ENCODE measurements at regions not wholly inside any gene's neighbourhood (a gene's known extent, or its start where the extent isn't known, plus 50 kb on each side); places are given as distances from the start of the nearest gene placed in this dataset.
"Not testable (repeated sequence)": the region's sequence is repeated elsewhere in the genome, so short reads cannot be mapped to it uniquely, and the experiment has no call there.

DNA sequence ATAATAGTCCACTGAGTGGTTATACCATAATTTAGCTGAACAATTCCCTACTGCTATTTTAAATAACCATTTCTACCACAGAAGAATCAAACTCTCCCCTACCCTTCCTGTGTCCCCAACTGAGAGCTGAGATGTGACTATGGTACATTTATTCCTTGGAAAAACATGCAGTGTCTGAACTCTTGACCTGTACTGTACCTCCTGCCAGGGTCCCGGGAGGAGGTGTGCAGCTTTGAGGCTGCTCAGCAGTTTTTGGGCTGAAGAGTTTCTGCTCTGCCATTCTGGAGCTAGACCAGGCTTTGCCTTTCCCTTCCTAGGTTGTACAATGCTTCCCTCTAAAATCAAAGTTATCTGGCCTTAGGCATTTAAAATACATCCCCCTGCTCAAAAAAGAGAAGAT is 275.1 kb upstream of the SGK1 start:
- no peaks in the 10 kb centered on the region for H3K9me3 ChIP-seq (ENCODE audit: control insufficient read depth in 5 of 5, low read length in 5 of 5)
- no peaks in the 10 kb centered on the region for H3K36me3 ChIP-seq (ENCODE audit: control insufficient read depth in 5 of 5, insufficient read depth in 5 of 5, low read length in 5 of 5)
- no peak overlapping the region for H3K27ac ChIP-seq (ENCODE audit: low read depth, low read length)
- no peak overlapping the region for H3K9ac ChIP-seq (ENCODE audit: low read length in 5 of 5)
- H3K4me1 ChIP-seq (ENCODE audit: control insufficient read depth in 5 of 5, insufficient read depth in 5 of 5, low read length in 5 of 5), result no peaks in the 10 kb centered on the region
- H3K4me3 ChIP-seq (ENCODE audit: low read depth in 1 of 5, low read length in 5 of 5), result no peak overlapping the region
- H3K27me3 ChIP-seq (ENCODE audit: control insufficient read depth in 5 of 5, insufficient read depth in 4 of 5, low read length in 5 of 5), result no peaks in the 10 kb centered on the region

DNA sequence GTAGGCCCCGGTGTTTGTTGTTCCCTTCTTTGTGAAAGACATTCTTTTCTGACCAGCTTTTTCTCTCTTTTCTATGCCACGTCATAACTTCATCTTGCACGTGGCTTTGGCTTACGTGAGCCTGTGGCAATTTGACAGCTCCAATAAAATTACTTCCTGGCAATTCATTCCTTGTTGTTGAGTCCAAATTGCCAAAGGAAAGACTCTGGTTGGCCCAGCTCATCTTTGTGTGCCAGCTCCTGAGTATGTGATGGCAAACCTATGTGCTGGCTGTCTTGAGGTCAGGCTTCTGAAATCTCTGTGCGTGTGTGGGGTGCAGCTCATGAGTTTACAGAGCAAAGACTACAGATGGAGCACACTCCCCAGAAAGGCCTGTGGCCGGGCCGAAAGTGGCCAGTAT is 272.5 kb upstream of the SGK1 start:
- no peaks in the 10 kb centered on the region for H3K4me1 ChIP-seq (ENCODE audit: control insufficient read depth in 5 of 5, insufficient read depth in 5 of 5, low read length in 5 of 5)
- no peaks in the 10 kb centered on the region for H3K27me3 ChIP-seq (ENCODE audit: control insufficient read depth in 5 of 5, insufficient read depth in 4 of 5, low read length in 5 of 5)
- no peaks in the 10 kb centered on the region for H3K9me3 ChIP-seq (ENCODE audit: control insufficient read depth in 5 of 5, low read length in 5 of 5)
- no peaks in the 10 kb centered on the region for H3K36me3 ChIP-seq (ENCODE audit: control insufficient read depth in 5 of 5, insufficient read depth in 5 of 5, low read length in 5 of 5)
- no peak overlapping the region for H3K4me3 ChIP-seq (ENCODE audit: low read depth in 1 of 5, low read length in 5 of 5)
- no peak overlapping the region for H3K27ac ChIP-seq (ENCODE audit: low read depth, low read length)
- no peak overlapping the region for H3K9ac ChIP-seq (ENCODE audit: low read length in 5 of 5)

GRCh38 chr6:134590004-134590403 is 272.1 kb upstream of the SGK1 start:
- no peaks in the 10 kb centered on the region for H3K27me3 ChIP-seq (ENCODE audit: control insufficient read depth in 5 of 5, insufficient read depth in 4 of 5, low read length in 5 of 5)
- H3K36me3 ChIP-seq (ENCODE audit: control insufficient read depth in 5 of 5, insufficient read depth in 5 of 5, low read length in 5 of 5), result no peaks in the 10 kb centered on the region
- no peaks in the 10 kb centered on the region for H3K4me1 ChIP-seq (ENCODE audit: control insufficient read depth in 5 of 5, insufficient read depth in 5 of 5, low read length in 5 of 5)
- no peak overlapping the region for H3K27ac ChIP-seq (ENCODE audit: low read depth, low read length)
- H3K9me3 ChIP-seq (ENCODE audit: control insufficient read depth in 5 of 5, low read length in 5 of 5), result no peaks in the 10 kb centered on the region
- H3K9ac ChIP-seq (ENCODE audit: low read length in 5 of 5), result no peak overlapping the region
- H3K4me3 ChIP-seq (ENCODE audit: low read depth in 1 of 5, low read length in 5 of 5), result no peak overlapping the region

DNA sequence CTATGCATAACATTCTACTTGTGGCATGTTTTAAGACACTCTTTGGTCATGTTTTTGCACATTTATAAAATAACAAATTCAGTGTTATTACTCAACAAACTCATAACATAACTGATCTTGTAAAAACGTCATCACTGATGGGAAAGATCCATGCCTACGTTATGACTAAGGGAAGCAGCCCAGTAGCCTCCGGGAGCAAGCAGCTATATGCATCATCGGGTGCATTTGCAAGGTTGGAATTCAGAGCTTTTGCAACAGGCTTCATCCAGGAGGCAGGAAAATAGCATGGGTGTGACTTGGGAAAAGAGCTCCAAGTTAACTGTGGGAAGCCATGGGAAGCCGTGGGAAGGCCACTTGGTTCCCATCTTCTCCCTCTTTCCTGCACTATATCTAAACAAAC is 271.6 kb upstream of the SGK1 start:
- H3K4me3 ChIP-seq (ENCODE audit: low read depth in 1 of 5, low read length in 5 of 5), result no peak overlapping the region
- H3K27ac ChIP-seq (ENCODE audit: low read depth, low read length), result no peak overlapping the region
- H3K9me3 ChIP-seq (ENCODE audit: control insufficient read depth in 5 of 5, low read length in 5 of 5), result no peaks in the 10 kb centered on the region
- H3K4me1 ChIP-seq (ENCODE audit: control insufficient read depth in 5 of 5, insufficient read depth in 5 of 5, low read length in 5 of 5), result no peaks in the 10 kb centered on the region
- no peak overlapping the region for H3K9ac ChIP-seq (ENCODE audit: low read length in 5 of 5)
- H3K27me3 ChIP-seq (ENCODE audit: control insufficient read depth in 5 of 5, insufficient read depth in 4 of 5, low read length in 5 of 5), result no peaks in the 10 kb centered on the region
- no peaks in the 10 kb centered on the region for H3K36me3 ChIP-seq (ENCODE audit: control insufficient read depth in 5 of 5, insufficient read depth in 5 of 5, low read length in 5 of 5)

- Histone ChIP-seq H3K4me3 (ENCODE audit: low read depth in 1 of 5, low read length in 5 of 5) (no peak overlapping the region), H3K36me3 (ENCODE audit: control insufficient read depth in 5 of 5, insufficient read depth in 5 of 5, low read length in 5 of 5) (no peaks in the 10 kb centered on the region), H3K27me3 (ENCODE audit: control insufficient read depth in 5 of 5, insufficient read depth in 4 of 5, low read length in 5 of 5) (no peaks in the 10 kb centered on the region), H3K4me1 (ENCODE audit: control insufficient read depth in 5 of 5, insufficient read depth in 5 of 5, low read length in 5 of 5) (no peaks in the 10 kb centered on the region), H3K27ac (ENCODE audit: low read depth, low read length) (no peak overlapping the region), H3K9me3 (ENCODE audit: control insufficient read depth in 5 of 5, low read length in 5 of 5) (no peaks in the 10 kb centered on the region), H3K9ac (ENCODE audit: low read length in 5 of 5) (no peak overlapping the region)
These were observed 270.4 kb upstream of the SGK1 start for GRCh38 chr6:134588267-134588666.

- Histone ChIP-seq H3K9me3 (ENCODE audit: control insufficient read depth in 5 of 5, low read length in 5 of 5) (no peaks in the 10 kb centered on the region), H3K4me1 (ENCODE audit: control insufficient read depth in 5 of 5, insufficient read depth in 5 of 5, low read length in 5 of 5) (no peaks in the 10 kb centered on the region), H3K36me3 (ENCODE audit: control insufficient read depth in 5 of 5, insufficient read depth in 5 of 5, low read length in 5 of 5) (no peaks in the 10 kb centered on the region), H3K27ac (ENCODE audit: low read depth, low read length) (no peak overlapping the region), H3K4me3 (ENCODE audit: low read depth in 1 of 5, low read length in 5 of 5) (no peak overlapping the region), H3K27me3 (ENCODE audit: control insufficient read depth in 5 of 5, insufficient read depth in 4 of 5, low read length in 5 of 5) (no peaks in the 10 kb centered on the region), H3K9ac (ENCODE audit: low read length in 5 of 5) (no peak overlapping the region)
These were observed 267.6 kb upstream of the SGK1 start for GRCh38 chr6:134585517-134585873.

GRCh38 chr6:134584847-134585516 is 267.1 kb upstream of the SGK1 start:
- Histone ChIP-seq H3K4me3 (ENCODE audit: low read depth in 1 of 5, low read length in 5 of 5) (no peak overlapping the region), H3K9ac (ENCODE audit: low read length in 5 of 5) (no peak overlapping the region), H3K27me3 (ENCODE audit: control insufficient read depth in 5 of 5, insufficient read depth in 4 of 5, low read length in 5 of 5) (no peaks in the 10 kb centered on the region), H3K36me3 (ENCODE audit: control insufficient read depth in 5 of 5, insufficient read depth in 5 of 5, low read length in 5 of 5) (no peaks in the 10 kb centered on the region), H3K4me1 (ENCODE audit: control insufficient read depth in 5 of 5, insufficient read depth in 5 of 5, low read length in 5 of 5) (no peaks in the 10 kb centered on the region), H3K9me3 (ENCODE audit: control insufficient read depth in 5 of 5, low read length in 5 of 5) (no peaks in the 10 kb centered on the region), H3K27ac (ENCODE audit: low read depth, low read length) (no peak overlapping the region)

DNA sequence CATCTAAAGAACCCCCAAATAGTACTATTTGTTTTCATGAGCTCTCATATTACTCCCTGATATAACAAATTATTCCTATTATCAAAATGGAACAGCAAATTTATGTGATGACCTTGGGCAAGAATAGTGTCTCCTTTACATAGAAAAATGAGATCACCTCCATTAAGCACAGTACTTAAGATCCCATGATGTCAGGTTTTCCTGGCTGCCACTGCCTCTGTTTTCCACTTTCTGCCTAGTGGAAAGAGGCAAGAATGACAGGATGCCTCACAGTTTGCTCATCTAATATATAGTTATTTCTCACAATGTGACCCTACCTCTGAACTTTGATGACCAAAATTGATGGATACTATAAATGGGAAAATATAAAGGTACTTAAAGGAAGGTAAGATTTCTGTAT is 260.1 kb upstream of the SGK1 start:
- Histone ChIP-seq H3K9me3 (ENCODE audit: control insufficient read depth in 5 of 5, low read length in 5 of 5) (no peaks in the 10 kb centered on the region), H3K4me1 (ENCODE audit: control insufficient read depth in 5 of 5, insufficient read depth in 5 of 5, low read length in 5 of 5) (no peaks in the 10 kb centered on the region), H3K36me3 (ENCODE audit: control insufficient read depth in 5 of 5, insufficient read depth in 5 of 5, low read length in 5 of 5) (no peaks in the 10 kb centered on the region), H3K4me3 (ENCODE audit: low read depth in 1 of 5, low read length in 5 of 5) (no peak overlapping the region), H3K27me3 (ENCODE audit: control insufficient read depth in 5 of 5, insufficient read depth in 4 of 5, low read length in 5 of 5) (no peaks in the 10 kb centered on the region), H3K27ac (ENCODE audit: low read depth, low read length) (no peak overlapping the region), H3K9ac (ENCODE audit: low read length in 5 of 5) (no peak overlapping the region)

DNA sequence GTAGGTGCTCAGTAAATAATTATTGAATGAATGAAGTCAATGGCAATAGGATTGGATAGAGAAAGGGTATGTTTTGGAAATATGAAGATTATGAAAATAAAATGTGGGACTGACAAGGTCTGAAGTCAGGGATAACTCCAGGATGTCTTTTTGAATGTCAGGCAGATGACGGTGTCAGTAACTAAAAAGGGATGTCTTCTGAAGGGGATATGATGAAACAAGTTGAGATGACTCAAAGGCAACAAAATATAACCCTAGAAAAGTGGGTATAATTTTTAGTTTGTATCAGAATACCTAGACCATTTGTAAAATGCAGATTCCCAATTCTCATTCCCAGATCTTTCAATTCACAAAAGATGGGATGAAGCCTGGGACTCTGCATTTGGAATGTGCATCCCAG is 257.3 kb upstream of the SGK1 start:
- Histone ChIP-seq H3K9ac (ENCODE audit: low read length in 5 of 5) (no peak overlapping the region), H3K4me3 (ENCODE audit: low read depth in 1 of 5, low read length in 5 of 5) (no peak overlapping the region), H3K27me3 (ENCODE audit: control insufficient read depth in 5 of 5, insufficient read depth in 4 of 5, low read length in 5 of 5) (no peaks in the 10 kb centered on the region), H3K27ac (ENCODE audit: low read depth, low read length) (no peak overlapping the region), H3K9me3 (ENCODE audit: control insufficient read depth in 5 of 5, low read length in 5 of 5) (no peaks in the 10 kb centered on the region), H3K36me3 (ENCODE audit: control insufficient read depth in 5 of 5, insufficient read depth in 5 of 5, low read length in 5 of 5) (no peaks in the 10 kb centered on the region), H3K4me1 (ENCODE audit: control insufficient read depth in 5 of 5, insufficient read depth in 5 of 5, low read length in 5 of 5) (no peaks in the 10 kb centered on the region)

DNA sequence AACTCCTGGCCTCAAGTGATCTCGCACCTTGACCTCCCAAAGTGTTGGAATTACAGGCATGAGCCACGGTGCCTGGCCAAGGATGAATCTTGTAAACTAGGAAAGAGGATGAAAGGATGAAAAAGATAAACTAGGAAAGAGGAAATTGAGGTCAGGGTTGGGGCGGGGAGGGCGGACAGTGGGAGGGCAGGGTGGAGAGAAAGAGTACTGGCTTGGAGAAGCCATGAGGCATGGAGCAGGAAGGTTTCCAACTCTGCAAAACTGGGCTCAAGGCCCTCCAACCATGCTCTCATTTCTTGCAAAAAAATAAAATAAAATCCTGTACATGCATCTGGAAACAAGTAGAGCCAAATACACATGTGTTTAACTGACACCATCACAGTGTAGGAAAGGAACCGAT is 256.6 kb upstream of the SGK1 start:
- Histone ChIP-seq H3K27ac (ENCODE audit: low read depth, low read length) (no peak overlapping the region), H3K36me3 (ENCODE audit: control insufficient read depth in 5 of 5, insufficient read depth in 5 of 5, low read length in 5 of 5) (no peaks in the 10 kb centered on the region), H3K9me3 (ENCODE audit: control insufficient read depth in 5 of 5, low read length in 5 of 5) (no peaks in the 10 kb centered on the region), H3K4me3 (ENCODE audit: low read depth in 1 of 5, low read length in 5 of 5) (no peak overlapping the region), H3K4me1 (ENCODE audit: control insufficient read depth in 5 of 5, insufficient read depth in 5 of 5, low read length in 5 of 5) (no peaks in the 10 kb centered on the region), H3K9ac (ENCODE audit: low read length in 5 of 5) (no peak overlapping the region), H3K27me3 (ENCODE audit: control insufficient read depth in 5 of 5, insufficient read depth in 4 of 5, low read length in 5 of 5) (no peaks in the 10 kb centered on the region)

- not testable (repeated sequence) for H3K27me3 ChIP-seq (ENCODE audit: control insufficient read depth in 5 of 5, insufficient read depth in 4 of 5, low read length in 5 of 5); H3K36me3 ChIP-seq (ENCODE audit: control insufficient read depth in 5 of 5, insufficient read depth in 5 of 5, low read length in 5 of 5); H3K9me3 ChIP-seq (ENCODE audit: control insufficient read depth in 5 of 5, low read length in 5 of 5); H3K9ac ChIP-seq (ENCODE audit: low read length in 5 of 5); H3K27ac ChIP-seq (ENCODE audit: low read depth, low read length); H3K4me3 ChIP-seq (ENCODE audit: low read depth in 1 of 5, low read length in 5 of 5); H3K4me1 ChIP-seq (ENCODE audit: control insufficient read depth in 5 of 5, insufficient read depth in 5 of 5, low read length in 5 of 5)
These were observed 252.1 kb upstream of the SGK1 start for GRCh38 chr6:134569996-134570395.

Data from subcutaneous abdominal adipose tissue (tissue), 5 donors.